ENCODE measurements at regions not wholly inside any gene's neighbourhood (a gene's known extent, or its start where the extent isn't known, plus 50 kb on each side); places are given as distances from the start of the nearest gene placed in this dataset.
A peak's percentile ranks its signal among the peaks of the same experiment; 100 is the strongest.

DNA sequence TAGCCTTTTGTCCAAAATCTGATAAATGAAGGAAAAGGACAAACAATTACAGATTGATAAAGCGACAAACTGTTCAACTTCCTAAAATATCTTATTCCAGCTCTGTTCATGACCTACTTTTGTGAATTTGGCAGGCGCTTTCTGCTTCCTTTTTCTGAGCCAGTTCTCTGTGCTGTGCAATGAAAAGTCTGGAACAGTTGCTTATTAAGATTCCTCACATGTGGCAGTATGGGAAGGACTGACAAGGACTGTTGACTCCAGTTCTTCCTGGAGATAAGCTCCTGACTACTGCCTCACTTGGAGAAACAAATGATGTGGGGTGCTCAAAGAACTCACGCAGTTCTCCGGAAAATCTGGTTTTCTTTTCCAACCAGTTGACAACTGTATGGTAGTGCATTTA, 58.3 kb upstream of the ANP32D start (continued):
- TF ChIP-seq HNF4A (conservative IDR thresholded peaks at IDR 0.05) (no peak), HNF4G (IDR thresholded peaks at IDR 0.05) (no peak), NR2F2 (IDR thresholded peaks at IDR 0.05) (peak; percentile 74), YY1 (IDR thresholded peaks at IDR 0.05) (peak; percentile 14)

DNA sequence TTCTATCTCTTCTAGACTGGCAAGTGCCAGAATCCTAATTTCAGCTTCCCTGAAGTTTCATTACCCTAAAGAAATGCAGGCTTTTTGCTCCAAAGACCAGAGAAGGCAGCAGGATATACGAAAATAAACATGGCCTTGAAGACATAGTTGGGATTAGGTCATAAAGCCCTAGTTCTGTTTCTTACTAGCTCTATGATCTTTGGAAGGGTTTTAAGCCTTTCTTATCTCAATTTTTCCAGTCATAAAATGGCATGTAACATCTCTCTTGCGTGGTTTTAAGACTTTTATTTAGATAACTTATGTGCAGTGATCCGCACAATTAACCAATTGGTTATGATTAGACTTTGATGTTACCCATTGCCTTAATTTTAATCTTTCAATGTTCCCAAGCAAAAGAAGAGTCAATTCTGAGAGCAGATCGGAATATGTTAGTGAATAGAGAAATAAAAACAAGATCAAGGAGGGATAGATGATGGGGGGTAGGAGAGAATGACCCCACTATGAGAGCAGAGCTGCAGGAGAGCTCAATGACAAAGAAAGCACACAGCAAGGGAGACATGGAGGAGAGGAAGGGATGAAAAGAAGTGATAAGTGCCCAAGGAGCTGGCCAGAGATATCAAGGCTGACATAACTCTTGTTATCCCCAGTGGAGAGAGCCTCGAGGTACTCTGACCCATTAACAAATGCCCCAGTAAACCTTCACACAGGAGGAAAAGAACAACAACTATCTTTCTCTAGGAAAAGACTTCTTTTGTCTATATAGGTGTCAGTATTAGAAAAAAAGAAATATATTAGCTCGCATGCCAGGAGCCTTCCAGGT, 53.0 kb upstream of the ANP32D start:
- Histone ChIP-seq H3K36me3 (ENCODE audit: control insufficient read depth in 4 of 4, insufficient read depth in 3 of 4, low read depth in 1 of 4, low read length in 3 of 4) (no peaks in the 10 kb centered on the region), H3K4me1 (ENCODE audit: control insufficient read depth in 4 of 4, insufficient read depth in 4 of 4, low read length in 3 of 4) (no peaks in the 10 kb centered on the region), H3K27ac (ENCODE audit: low read depth in 1 of 2, low read length in 2 of 2) (no peak overlapping the region), H3K27me3 (ENCODE audit: control insufficient read depth in 4 of 4, insufficient read depth in 4 of 4, low read length in 3 of 4) (peaks cover 0 to 3% (median 0%) of the 10 kb centered on the region in 4 donors), H3K9me3 (ENCODE audit: control insufficient read depth in 4 of 4, low read length in 3 of 4) (no peaks in the 10 kb centered on the region), H3K4me3 (ENCODE audit: low read depth in 1 of 3, low read length in 3 of 3) (no peak overlapping the region), H3K9ac (ENCODE audit: low read depth in 1 of 2, low read length in 2 of 2) (no peak overlapping the region)
- DNase-seq (ENCODE audit: low spot score), result no peak
- 44% methylated on average over 6 of the region's 6 CpGs for WGBS
- TF ChIP-seq JUND (IDR thresholded peaks at IDR 0.05) (no peak), SP1 (IDR thresholded peaks at IDR 0.05) (no peak), NR2F2 (IDR thresholded peaks at IDR 0.05) (no peak), HNF4A (conservative IDR thresholded peaks at IDR 0.05) (no peak), EGR1 (IDR thresholded peaks at IDR 0.05; ENCODE audit: low read depth in 2 of 2) (no peak), TAF1 (conservative IDR thresholded peaks at IDR 0.05) (no peak), GABPA (IDR thresholded peaks at IDR 0.05 in 1 of 2, conservative IDR thresholded peaks at IDR 0.05 in 1 of 2) (no peak), HNF4G (IDR thresholded peaks at IDR 0.05) (no peak), FOXA2 (IDR thresholded peaks at IDR 0.05) (no peak), RAD21 (IDR thresholded peaks at IDR 0.05) (no peak), YY1 (IDR thresholded peaks at IDR 0.05) (no peak), FOXA1 (IDR thresholded peaks at IDR 0.05) (no peak), RXRA (IDR thresholded peaks at IDR 0.05) (no peak)
- TF ChIP-seq, protein P1, sequence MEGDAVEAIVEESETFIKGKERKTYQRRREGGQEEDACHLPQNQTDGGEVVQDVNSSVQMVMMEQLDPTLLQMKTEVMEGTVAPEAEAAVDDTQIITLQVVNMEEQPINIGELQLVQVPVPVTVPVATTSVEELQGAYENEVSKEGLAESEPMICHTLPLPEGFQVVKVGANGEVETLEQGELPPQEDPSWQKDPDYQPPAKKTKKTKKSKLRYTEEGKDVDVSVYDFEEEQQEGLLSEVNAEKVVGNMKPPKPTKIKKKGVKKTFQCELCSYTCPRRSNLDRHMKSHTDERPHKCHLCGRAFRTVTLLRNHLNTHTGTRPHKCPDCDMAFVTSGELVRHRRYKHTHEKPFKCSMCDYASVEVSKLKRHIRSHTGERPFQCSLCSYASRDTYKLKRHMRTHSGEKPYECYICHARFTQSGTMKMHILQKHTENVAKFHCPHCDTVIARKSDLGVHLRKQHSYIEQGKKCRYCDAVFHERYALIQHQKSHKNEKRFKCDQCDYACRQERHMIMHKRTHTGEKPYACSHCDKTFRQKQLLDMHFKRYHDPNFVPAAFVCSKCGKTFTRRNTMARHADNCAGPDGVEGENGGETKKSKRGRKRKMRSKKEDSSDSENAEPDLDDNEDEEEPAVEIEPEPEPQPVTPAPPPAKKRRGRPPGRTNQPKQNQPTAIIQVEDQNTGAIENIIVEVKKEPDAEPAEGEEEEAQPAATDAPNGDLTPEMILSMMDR (IDR thresholded peaks at IDR 0.05; ENCODE audit: low read depth, low read length, missing input control), result no peak
- TF ChIP-seq, protein P2, sequence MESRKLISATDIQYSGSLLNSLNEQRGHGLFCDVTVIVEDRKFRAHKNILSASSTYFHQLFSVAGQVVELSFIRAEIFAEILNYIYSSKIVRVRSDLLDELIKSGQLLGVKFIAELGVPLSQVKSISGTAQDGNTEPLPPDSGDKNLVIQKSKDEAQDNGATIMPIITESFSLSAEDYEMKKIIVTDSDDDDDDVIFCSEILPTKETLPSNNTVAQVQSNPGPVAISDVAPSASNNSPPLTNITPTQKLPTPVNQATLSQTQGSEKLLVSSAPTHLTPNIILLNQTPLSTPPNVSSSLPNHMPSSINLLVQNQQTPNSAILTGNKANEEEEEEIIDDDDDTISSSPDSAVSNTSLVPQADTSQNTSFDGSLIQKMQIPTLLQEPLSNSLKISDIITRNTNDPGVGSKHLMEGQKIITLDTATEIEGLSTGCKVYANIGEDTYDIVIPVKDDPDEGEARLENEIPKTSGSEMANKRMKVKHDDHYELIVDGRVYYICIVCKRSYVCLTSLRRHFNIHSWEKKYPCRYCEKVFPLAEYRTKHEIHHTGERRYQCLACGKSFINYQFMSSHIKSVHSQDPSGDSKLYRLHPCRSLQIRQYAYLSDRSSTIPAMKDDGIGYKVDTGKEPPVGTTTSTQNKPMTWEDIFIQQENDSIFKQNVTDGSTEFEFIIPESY (IDR thresholded peaks at IDR 0.05), result no peak
- TF ChIP-seq, protein P3, sequence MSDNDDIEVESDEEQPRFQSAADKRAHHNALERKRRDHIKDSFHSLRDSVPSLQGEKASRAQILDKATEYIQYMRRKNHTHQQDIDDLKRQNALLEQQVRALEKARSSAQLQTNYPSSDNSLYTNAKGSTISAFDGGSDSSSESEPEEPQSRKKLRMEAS (IDR thresholded peaks at IDR 0.05), result no peak
- TF ChIP-seq, protein P4, sequence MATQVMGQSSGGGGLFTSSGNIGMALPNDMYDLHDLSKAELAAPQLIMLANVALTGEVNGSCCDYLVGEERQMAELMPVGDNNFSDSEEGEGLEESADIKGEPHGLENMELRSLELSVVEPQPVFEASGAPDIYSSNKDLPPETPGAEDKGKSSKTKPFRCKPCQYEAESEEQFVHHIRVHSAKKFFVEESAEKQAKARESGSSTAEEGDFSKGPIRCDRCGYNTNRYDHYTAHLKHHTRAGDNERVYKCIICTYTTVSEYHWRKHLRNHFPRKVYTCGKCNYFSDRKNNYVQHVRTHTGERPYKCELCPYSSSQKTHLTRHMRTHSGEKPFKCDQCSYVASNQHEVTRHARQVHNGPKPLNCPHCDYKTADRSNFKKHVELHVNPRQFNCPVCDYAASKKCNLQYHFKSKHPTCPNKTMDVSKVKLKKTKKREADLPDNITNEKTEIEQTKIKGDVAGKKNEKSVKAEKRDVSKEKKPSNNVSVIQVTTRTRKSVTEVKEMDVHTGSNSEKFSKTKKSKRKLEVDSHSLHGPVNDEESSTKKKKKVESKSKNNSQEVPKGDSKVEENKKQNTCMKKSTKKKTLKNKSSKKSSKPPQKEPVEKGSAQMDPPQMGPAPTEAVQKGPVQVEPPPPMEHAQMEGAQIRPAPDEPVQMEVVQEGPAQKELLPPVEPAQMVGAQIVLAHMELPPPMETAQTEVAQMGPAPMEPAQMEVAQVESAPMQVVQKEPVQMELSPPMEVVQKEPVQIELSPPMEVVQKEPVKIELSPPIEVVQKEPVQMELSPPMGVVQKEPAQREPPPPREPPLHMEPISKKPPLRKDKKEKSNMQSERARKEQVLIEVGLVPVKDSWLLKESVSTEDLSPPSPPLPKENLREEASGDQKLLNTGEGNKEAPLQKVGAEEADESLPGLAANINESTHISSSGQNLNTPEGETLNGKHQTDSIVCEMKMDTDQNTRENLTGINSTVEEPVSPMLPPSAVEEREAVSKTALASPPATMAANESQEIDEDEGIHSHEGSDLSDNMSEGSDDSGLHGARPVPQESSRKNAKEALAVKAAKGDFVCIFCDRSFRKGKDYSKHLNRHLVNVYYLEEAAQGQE (IDR thresholded peaks at IDR 0.05), result no peak

Measured in liver (tissue), 8 donors.